HG02943 (cell line): ENCODE measurements at regions not wholly inside any gene's neighbourhood (a gene's known extent, or its start where the extent isn't known, plus 50 kb on each side); places are given as distances from the start of the nearest gene placed in this dataset.
"Not testable (repeated sequence)": the region's sequence is repeated elsewhere in the genome, so short reads cannot be mapped to it uniquely, and the experiment has no call there.

ENCODE experiments used
- ATAC-seq: cut with Tn5 transposase; IDR thresholded peaks from one replicate; pipeline ENCODE4 v1.9.1; 2021; ENCODE audit warnings: mild to moderate bottlenecking, low read depth, moderate library complexity; ENCODE audit not compliant: unreplicated experiment

GRCh38 chr2:124967325-124967724 lies 942.2 kb downstream of the CNTNAP5 start:
- no peak for ATAC-seq

GRCh38 chr2:124970030-124970429 lies 944.9 kb downstream of the CNTNAP5 start:
- no peak for ATAC-seq

- no peak for ATAC-seq
Measured at GRCh38 chr2:124973396-124973795, 948.3 kb downstream of the CNTNAP5 start.

- ATAC-seq = no peak
Measured at GRCh38 chr2:124975224-124975623, 950.1 kb downstream of the CNTNAP5 start.

GRCh38 chr2:124975648-124976047 lies 950.6 kb downstream of the CNTNAP5 start:
- no peak for ATAC-seq

GRCh38 chr2:124978597-124978996 lies 953.5 kb downstream of the CNTNAP5 start:
- no peak for ATAC-seq

GRCh38 chr2:124983595-124983994 lies 958.5 kb downstream of the CNTNAP5 start:
- ATAC-seq = no peak

GRCh38 chr2:124985270-124985669 lies 960.2 kb downstream of the CNTNAP5 start:
- ATAC-seq = no peak

GRCh38 chr2:124986136-124986535 lies 961.0 kb downstream of the CNTNAP5 start:
- ATAC-seq = no peak

- not testable (repeated sequence) for ATAC-seq
Measured at GRCh38 chr2:124986870-124987269, 961.8 kb downstream of the CNTNAP5 start.

- ATAC-seq = not testable (repeated sequence)
Measured at GRCh38 chr2:124987436-124987835, 962.3 kb downstream of the CNTNAP5 start.

- ATAC-seq = no peak
Measured at GRCh38 chr2:124988111-124988510, 963.0 kb downstream of the CNTNAP5 start.

- no peak for ATAC-seq
Measured at GRCh38 chr2:124988794-124989193, 963.7 kb downstream of the CNTNAP5 start.

GRCh38 chr2:124993809-124994208 lies 968.7 kb downstream of the CNTNAP5 start:
- ATAC-seq = no peak

- no peak for ATAC-seq
Measured at GRCh38 chr2:124995185-124995912, 970.3 kb downstream of the CNTNAP5 start.

GRCh38 chr2:124996406-124996805 lies 971.3 kb downstream of the CNTNAP5 start:
- no peak for ATAC-seq

- no peak for ATAC-seq
Measured at GRCh38 chr2:124999906-125000305, 974.8 kb downstream of the CNTNAP5 start.

- no peak for ATAC-seq
Measured at GRCh38 chr2:125004106-125004800, 979.2 kb downstream of the CNTNAP5 start.

- ATAC-seq = no peak
Measured at GRCh38 chr2:125006676-125007075, 981.6 kb downstream of the CNTNAP5 start.

- ATAC-seq = not testable (repeated sequence)
Measured at GRCh38 chr2:125028721-125029120, 1003.6 kb downstream of the CNTNAP5 start.

- ATAC-seq = no peak
Measured at GRCh38 chr2:125033871-125034270, 1008.8 kb downstream of the CNTNAP5 start.

- ATAC-seq = no peak
Measured at GRCh38 chr2:125037135-125037653, 1012.1 kb downstream of the CNTNAP5 start.
